HG03354 (cell line): ENCODE measurements at regions not wholly inside any gene's neighbourhood (a gene's known extent, or its start where the extent isn't known, plus 50 kb on each side); places are given as distances from the start of the nearest gene placed in this dataset.
"Not testable (repeated sequence)": the region's sequence is repeated elsewhere in the genome, so short reads cannot be mapped to it uniquely, and the experiment has no call there.

Source experiments
- ATAC-seq: cut with Tn5 transposase; IDR thresholded peaks from one replicate; pipeline ENCODE4 v1.9.1; 2021; ENCODE audit warnings: mild to moderate bottlenecking; ENCODE audit not compliant: unreplicated experiment, poor library complexity, severe bottlenecking

GRCh38 chr6:78615430-78615904 is 251.9 kb upstream of the IRAK1BP1 start:
- peak; percentile 51 for ATAC-seq

- ATAC-seq = no peak
Observed at GRCh38 chr6:78618970-78619369, 248.4 kb upstream of the IRAK1BP1 start.

- ATAC-seq = no peak
Observed at GRCh38 chr6:78623554-78623953, 243.8 kb upstream of the IRAK1BP1 start.

- no peak for ATAC-seq
Observed at GRCh38 chr6:78629154-78629721, 238.1 kb upstream of the IRAK1BP1 start.

DNA sequence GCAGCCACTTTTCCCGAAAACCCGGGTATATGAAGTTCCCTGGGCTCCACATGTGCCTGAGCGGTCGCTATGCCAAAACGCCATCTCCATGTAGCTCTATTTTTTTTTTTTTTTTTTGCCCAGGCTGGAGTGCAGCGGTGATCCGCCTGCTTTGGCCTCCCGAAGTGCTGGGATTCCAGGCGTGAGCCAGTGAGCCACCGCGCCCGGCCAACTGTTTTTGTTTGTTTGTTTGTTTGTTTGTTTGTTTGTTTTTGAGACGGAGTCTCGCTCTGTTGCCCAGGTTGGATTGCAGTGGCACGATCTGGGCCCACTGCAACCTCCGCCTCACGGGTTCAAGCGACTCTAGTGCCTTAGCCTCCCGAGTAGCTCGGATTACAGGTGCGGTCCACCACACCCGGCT is 237.5 kb upstream of the IRAK1BP1 start:
- ATAC-seq = no peak

- ATAC-seq = no peak
Observed at GRCh38 chr6:78631976-78632375, 235.4 kb upstream of the IRAK1BP1 start.

DNA sequence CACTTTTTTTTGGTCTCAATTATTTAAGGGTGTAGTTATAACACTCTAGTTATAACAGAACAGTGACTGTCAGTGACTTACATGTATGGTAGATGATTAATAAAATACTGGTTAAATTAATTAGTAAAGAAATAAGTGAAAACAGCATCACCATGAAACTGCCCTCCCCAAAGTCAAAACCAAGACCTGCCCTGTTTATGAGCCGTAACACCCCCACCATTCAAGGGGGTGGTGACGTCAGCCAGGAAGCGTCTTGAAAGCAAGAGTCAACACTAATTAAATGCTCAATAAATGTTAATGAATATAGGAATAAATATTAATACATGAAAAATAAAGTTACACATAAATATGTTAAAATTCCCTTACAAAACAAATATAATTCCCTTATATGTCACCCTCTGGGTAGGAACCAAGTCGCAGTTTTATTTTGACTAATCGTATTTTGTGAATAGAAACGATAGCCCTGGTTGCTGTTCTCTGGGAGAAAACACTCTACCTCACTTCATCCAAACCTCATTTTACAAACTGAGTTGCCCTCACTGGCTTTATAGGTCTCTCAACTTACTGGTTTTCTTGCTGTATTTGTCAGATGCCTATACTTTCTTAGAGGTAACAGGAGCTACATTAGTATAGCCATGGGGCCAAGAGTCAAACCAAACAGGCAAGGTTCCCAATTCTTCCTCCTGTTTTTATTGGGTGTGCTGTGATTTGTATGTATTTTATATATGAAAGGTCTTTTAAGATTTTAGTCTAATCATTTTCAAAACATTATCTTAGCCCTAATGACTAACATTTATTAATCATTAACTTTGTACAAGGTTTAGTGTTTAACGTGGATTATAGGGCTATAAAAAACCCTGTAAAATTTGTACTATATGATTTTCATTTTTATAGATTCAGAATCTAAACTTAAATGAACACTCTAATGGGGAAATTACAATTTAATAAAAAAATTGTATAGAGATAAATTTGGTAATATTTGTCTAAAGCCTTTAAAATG is 227.9 kb upstream of the IRAK1BP1 start:
- no peak for ATAC-seq

DNA sequence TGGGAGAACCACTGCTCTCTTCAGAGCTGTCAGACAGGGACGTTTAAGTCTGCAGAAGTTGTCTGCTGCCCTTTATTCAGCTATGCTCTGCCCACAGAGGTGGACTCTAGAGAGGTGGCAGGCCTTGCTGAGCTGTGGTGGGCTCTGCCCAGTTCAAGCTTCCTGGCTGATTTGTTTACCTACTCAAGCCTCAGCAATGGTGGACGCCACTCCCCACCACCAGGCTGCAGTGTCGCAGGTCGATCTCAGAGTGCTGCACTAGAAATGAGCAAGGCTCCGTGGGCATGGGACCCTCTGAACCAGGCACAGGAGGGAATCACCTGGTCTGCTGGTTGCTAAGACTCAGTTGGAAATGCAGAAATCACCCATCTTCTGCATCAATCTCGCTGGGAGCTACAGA is 223.4 kb upstream of the IRAK1BP1 start:
- not testable (repeated sequence) for ATAC-seq

DNA sequence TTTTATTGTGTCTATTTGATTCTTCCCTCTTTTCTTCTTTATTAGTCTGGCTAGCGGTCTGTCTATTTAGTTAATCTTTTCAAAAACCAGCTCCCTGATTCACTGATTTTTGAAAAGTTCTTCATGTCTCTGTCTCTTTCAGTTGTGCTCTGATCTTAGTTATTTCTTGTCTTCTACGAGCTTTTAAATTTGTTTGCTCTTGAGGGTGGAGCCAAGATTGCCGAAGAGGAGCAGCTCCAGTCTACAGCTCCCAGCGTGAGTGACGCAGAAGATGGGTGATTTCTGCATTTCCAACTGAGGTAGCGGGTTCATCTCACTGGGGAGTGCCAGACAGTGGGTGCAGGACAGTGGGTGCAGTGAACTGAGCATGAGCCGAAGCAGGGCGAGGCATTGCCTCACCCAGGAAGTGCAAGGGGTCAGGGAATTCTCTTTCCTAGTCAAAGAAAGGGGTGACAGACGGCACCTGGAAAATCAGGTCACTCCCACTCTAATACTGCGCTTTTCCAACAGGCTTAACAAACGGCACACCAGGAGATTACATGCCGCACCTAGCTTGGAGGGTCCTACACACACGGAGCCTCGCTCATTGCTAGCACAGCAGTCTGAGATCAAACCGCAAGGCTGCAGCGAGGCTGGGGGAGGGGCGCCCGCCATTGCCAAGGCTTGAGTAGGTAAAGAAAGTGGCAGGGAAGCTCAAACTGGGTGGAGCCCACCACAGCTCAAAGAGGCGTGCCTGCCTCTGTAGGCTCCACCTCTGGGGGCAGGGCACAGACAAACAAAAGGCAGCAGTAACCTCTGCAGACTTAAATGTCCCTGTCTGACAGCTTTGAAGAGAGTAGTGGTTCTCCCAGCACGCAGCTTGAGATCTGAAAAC is 220.6 kb upstream of the IRAK1BP1 start:
- not testable (repeated sequence) for ATAC-seq

GRCh38 chr6:78665819-78666218 is 201.5 kb upstream of the IRAK1BP1 start:
- not testable (repeated sequence) for ATAC-seq

GRCh38 chr6:78666764-78667163 is 200.6 kb upstream of the IRAK1BP1 start:
- no peak for ATAC-seq

- no peak for ATAC-seq
Observed at GRCh38 chr6:78670156-78670555, 197.2 kb upstream of the IRAK1BP1 start.

GRCh38 chr6:78670802-78671201 is 196.5 kb upstream of the IRAK1BP1 start:
- no peak for ATAC-seq

DNA sequence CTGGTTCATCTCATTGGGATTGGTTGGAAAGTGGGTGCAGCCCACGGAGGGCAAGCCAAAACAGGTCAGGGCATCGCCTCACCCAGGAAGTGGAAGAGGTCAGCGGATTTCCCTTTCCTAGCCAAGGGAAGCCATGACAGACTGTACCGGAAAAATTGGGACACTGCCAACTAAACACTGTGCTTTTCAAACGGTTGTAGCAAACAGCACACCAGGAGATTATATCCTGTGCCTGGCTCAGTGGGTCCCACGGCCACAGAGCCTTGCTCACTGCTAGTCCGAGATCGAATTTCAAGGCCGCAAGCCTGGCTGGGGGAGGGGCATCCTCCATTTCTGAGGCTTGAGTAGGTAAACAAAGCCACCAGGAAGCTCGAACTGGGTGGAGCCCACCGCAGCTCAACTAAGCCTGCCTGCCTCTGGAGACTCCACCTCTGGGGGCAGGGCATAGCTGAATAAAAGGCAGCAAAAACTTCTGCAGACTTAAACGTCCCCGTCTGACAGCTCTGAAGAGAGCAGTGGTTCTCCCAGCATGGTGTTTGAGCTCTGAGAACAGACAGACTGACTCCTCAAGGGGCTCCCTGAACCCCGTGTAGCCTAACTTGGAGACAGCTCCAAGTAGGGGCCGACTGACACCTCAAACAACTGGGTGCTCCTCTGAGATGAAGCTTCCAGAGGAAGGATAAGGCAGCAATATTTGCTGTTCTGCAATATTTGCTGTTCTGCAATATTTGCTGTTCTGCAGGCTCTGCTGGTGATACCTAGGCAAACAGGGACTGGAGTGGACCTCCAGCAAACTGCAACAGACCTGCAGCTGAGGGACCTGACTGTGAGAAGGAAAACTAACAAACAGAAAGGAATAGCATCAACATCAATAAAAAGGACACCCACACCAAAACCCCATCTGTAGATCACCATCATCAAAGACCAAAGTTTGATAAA is 191.0 kb upstream of the IRAK1BP1 start:
- not testable (repeated sequence) for ATAC-seq

DNA sequence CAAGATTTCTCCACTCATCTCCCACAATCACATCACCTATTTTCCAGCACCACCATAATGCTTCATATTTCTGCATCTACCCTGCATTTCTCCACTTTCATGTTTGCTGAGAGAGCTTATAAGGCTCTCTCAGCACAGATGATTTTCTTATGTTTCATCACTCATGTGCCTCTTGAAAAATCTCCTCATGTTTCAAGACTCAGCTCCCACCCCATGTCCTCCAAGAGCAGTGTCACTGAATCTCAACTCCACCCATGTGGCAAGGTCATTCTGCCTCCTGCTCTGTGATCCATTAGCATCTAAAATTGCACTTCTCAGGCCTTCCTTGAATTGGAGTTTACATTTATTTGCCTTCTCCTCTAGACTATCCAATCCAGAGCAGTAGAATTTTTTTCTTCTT is 178.7 kb upstream of the IRAK1BP1 start:
- ATAC-seq = no peak

DNA sequence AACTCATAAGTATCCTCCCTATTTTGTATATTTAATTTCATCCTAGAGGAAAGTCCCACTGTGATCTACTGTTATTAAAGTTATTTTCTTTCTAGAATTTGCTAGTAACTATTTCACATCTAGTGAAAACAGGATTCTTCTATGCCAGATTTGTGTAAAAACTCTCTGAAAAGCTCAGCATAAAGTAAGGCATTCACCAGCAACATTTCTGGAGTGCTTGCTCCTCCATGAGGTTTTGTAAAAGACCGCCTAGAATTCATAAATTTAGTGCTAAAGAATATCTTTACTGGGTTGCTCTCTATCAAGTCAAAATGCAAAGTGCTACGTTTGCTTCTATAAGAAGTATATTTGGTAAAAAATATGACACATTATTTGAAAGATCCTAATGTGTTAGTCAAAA is 173.5 kb upstream of the IRAK1BP1 start:
- ATAC-seq = no peak

GRCh38 chr6:78694628-78695027 is 172.7 kb upstream of the IRAK1BP1 start:
- ATAC-seq = not testable (repeated sequence)

- ATAC-seq = no peak
Observed at GRCh38 chr6:78700991-78701390, 166.4 kb upstream of the IRAK1BP1 start.

DNA sequence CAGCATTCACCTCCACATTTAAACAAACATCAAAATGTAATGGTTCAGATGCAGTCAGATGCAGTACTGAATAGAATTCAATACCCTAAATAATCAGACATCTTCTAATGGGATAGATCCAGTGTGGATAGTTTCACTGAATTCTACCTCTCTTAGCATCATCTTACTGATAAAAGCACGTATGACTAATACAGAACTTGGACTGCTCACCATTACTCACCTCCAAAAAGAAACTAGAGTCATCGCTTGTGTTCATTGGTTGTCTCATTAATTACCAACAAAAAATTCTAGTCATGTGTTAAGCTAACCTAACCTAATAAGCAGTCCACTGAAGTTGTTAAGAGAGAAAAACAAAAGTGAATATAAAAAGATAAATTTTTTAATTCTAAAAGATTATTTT is 165.9 kb upstream of the IRAK1BP1 start:
- no peak for ATAC-seq
